ENCODE measurements at regions not wholly inside any gene's neighbourhood (a gene's known extent, or its start where the extent isn't known, plus 50 kb on each side); places are given as distances from the start of the nearest gene placed in this dataset.

DNA sequence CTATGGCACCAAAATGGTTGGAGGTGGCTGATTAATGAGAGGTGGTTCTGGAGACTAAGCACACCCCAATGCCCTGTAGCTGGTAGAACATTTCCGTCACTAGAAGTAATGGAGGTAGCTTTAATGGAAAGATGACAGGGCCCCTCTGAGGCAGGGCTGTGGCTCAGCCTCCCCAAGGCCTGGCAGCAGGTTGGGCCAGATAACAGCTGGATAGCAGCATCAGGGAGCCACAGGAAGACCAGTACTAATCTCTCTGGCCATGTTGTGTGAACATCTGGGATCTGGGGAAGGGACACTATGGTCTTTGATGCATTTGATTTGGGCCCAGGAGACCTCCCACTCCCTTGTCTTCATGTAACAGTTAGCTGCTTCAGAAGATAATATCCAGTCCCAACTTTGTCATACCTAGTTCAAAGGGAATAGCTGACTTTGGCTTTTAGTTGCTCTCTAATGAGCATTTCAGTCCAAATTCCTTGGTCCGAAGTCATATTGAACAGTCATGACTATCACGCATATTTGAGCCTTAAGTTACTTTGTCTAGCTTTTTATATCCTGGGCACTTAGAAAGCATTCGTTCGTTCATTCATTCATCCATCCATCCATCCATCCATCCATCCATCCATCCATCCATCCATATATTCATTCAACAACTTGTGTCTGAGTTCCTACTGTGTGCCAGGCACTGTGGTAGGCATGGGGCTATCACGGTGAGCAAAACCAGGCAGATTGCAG, 53.0 kb upstream of the LMO2 start:
- TF ChIP-seq, protein P1, sequence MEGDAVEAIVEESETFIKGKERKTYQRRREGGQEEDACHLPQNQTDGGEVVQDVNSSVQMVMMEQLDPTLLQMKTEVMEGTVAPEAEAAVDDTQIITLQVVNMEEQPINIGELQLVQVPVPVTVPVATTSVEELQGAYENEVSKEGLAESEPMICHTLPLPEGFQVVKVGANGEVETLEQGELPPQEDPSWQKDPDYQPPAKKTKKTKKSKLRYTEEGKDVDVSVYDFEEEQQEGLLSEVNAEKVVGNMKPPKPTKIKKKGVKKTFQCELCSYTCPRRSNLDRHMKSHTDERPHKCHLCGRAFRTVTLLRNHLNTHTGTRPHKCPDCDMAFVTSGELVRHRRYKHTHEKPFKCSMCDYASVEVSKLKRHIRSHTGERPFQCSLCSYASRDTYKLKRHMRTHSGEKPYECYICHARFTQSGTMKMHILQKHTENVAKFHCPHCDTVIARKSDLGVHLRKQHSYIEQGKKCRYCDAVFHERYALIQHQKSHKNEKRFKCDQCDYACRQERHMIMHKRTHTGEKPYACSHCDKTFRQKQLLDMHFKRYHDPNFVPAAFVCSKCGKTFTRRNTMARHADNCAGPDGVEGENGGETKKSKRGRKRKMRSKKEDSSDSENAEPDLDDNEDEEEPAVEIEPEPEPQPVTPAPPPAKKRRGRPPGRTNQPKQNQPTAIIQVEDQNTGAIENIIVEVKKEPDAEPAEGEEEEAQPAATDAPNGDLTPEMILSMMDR (IDR thresholded peaks at IDR 0.05; ENCODE audit: low read depth, low read length) = no peak
- no peak overlapping the region for H3K4me3 ChIP-seq (replicated peaks in 1 of 2; ENCODE audit: low read depth in 2 of 2, low read length in 2 of 2)
- no peak for DNase-seq (ENCODE audit: low read depth in 2 of 2)

DNA sequence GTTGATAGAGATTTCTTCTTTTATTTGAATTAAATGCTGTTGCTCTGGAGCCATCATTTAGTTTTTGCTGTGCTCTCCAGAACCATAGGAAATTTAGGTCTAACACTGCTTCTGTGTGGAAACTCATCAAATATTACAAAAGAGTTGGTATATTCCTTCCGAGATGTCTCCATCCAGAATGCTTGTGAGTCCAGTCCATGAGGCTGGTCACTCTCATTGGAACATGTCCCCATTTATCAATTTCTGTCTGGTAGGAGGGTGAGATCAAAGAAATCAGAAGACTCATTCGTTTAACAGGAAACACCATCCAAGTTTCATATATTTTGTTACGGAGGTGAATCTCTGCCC, 52.4 kb upstream of the LMO2 start:
- DNase-seq (ENCODE audit: low read depth in 2 of 2) = no peak
- no peak overlapping the region for H3K4me3 ChIP-seq (replicated peaks in 1 of 2; ENCODE audit: low read depth in 2 of 2, low read length in 2 of 2)
- TF ChIP-seq, protein P1 (IDR thresholded peaks at IDR 0.05; ENCODE audit: low read depth, low read length) = no peak

DNA sequence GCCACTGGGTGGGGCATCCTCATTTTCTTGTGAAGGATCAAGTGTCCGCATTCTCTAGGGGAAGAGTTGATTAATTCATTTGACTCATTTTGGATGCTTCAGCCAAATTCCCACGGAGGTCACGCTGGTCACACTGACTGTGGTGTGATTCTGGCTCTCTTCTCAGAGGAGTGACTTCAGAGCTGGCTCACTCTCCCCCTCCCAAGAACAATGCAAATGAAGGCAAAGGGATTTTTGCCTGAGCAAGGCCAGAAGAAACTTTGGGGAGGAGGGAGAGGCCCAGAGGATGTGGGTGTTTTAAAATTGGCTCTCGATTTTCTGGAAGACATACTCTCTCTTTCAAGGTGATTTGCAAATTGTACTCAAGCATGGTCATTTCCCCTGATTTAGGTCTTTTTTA, 51.1 kb upstream of the LMO2 start:
- TF ChIP-seq, protein P1 (IDR thresholded peaks at IDR 0.05; ENCODE audit: low read depth, low read length) = no peak
- H3K4me3 ChIP-seq (replicated peaks in 1 of 2; ENCODE audit: low read depth in 2 of 2, low read length in 2 of 2) = no peak overlapping the region
- DNase-seq (ENCODE audit: low read depth in 2 of 2) = peak; percentile 85 to 93

DNA sequence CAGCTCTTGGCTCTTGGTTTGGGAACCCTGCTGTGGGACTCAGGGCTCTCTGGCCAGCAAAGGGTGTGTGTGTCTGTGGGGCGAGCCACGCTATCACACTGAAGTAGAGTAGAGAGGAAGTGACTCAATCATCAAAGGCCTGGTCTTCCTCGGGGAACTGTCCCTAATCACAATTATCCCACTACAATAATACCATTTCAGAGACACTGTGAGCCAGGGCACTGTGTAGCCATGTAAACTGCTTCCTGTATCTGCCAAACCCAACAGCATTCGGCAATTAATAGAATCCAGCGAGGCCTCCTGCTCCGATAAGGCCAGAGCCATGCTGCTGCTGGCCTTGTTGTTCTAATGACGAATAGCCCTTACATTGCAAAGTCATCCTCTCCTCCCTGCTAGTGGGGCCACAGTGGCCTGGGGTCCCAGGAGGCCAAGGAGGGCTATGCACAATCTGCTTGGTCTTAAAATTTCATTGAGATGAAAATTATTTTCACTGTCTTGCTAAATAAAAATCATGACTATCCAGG, 49.8 kb upstream of the LMO2 start:
- peak; percentile 60 to 78 for DNase-seq (ENCODE audit: low read depth in 2 of 2)
- no peak overlapping the region for H3K4me3 ChIP-seq (replicated peaks in 1 of 2; ENCODE audit: low read depth in 2 of 2, low read length in 2 of 2)
- TF ChIP-seq, protein P1 (IDR thresholded peaks at IDR 0.05; ENCODE audit: low read depth, low read length) = no peak
